ENCODE measurements at regions not wholly inside any gene's neighbourhood (a gene's known extent, or its start where the extent isn't known, plus 50 kb on each side); places are given as distances from the start of the nearest gene placed in this dataset.
"Not testable (repeated sequence)": the region's sequence is repeated elsewhere in the genome, so short reads cannot be mapped to it uniquely, and the experiment has no call there.

- DNase-seq: no peak
Measured at GRCh38 chr6:120786682-120787081, 547.6 kb downstream of the TBC1D32 start.

- DNase-seq: no peak
Measured at GRCh38 chr6:120786256-120786655, 548.0 kb downstream of the TBC1D32 start.

- no peak for DNase-seq
Measured at GRCh38 chr6:120785459-120786086, 548.7 kb downstream of the TBC1D32 start.

GRCh38 chr6:120779441-120779840 lies 554.8 kb downstream of the TBC1D32 start:
- DNase-seq: no peak

- no peak for DNase-seq
Measured at GRCh38 chr6:120775698-120776097, 558.6 kb downstream of the TBC1D32 start.

- DNase-seq: no peak
Measured at GRCh38 chr6:120774275-120774674, 560.0 kb downstream of the TBC1D32 start.

GRCh38 chr6:120771019-120771418 lies 563.3 kb downstream of the TBC1D32 start:
- DNase-seq: no peak

- DNase-seq: no peak
Measured at GRCh38 chr6:120764312-120764711, 570.0 kb downstream of the TBC1D32 start.

- DNase-seq: no peak
Measured at GRCh38 chr6:120759570-120759969, 574.7 kb downstream of the TBC1D32 start.

GRCh38 chr6:120748574-120748973 lies 585.7 kb downstream of the TBC1D32 start:
- DNase-seq: not testable (repeated sequence)

GRCh38 chr6:120736740-120737139 lies 597.5 kb downstream of the TBC1D32 start:
- DNase-seq: no peak

GRCh38 chr6:120735641-120736040 lies 598.6 kb downstream of the TBC1D32 start:
- no peak for DNase-seq

GRCh38 chr6:120711255-120711654 lies 623.0 kb downstream of the TBC1D32 start:
- no peak for DNase-seq

GRCh38 chr6:120700001-120700400 lies 634.3 kb downstream of the TBC1D32 start:
- DNase-seq: no peak

- no peak for DNase-seq
Measured at GRCh38 chr6:120686492-120686891, 647.8 kb downstream of the TBC1D32 start.

- no peak for DNase-seq
Measured at GRCh38 chr6:120682145-120682544, 652.1 kb downstream of the TBC1D32 start.

- DNase-seq: no peak
Measured at GRCh38 chr6:120681204-120681603, 653.1 kb downstream of the TBC1D32 start.

GRCh38 chr6:120675886-120676285 lies 658.4 kb downstream of the TBC1D32 start:
- DNase-seq: no peak

- DNase-seq: no peak
Measured at GRCh38 chr6:120671519-120671918, 662.8 kb downstream of the TBC1D32 start.

GRCh38 chr6:120652506-120652905 lies 681.8 kb downstream of the TBC1D32 start:
- no peak for DNase-seq

GRCh38 chr6:120648713-120649112 lies 685.6 kb downstream of the TBC1D32 start:
- no peak for DNase-seq

- no peak for DNase-seq
Measured at GRCh38 chr6:120646101-120646500, 688.2 kb downstream of the TBC1D32 start.

GRCh38 chr6:120632975-120633374 lies 701.3 kb downstream of the TBC1D32 start:
- no peak for DNase-seq

GRCh38 chr6:120627612-120628011 lies 706.7 kb downstream of the TBC1D32 start:
- no peak for DNase-seq

- no peak for DNase-seq
Measured at GRCh38 chr6:120622127-120622631, 712.1 kb downstream of the TBC1D32 start.

Measured in activated CD4-positive, CD25-positive, alpha-beta regulatory T cell (primary cell).